Tibial nerve (tissue), 4 donors: ENCODE measurements at regions not wholly inside any gene's neighbourhood (a gene's known extent, or its start where the extent isn't known, plus 50 kb on each side); places are given as distances from the start of the nearest gene placed in this dataset.

Experiments
- CTCF ChIP-seq, 5 experiments: fragments of 200-600 bp in 3 of 5; fragments of 450-650 bp in 2 of 5; sonication (generic) in 3 of 5; IDR thresholded peaks; one replicate each; pipeline ENCODE4 v1.5.1; 2016 to 2019; ENCODE audit warnings: antibody characterized with exemption in 5 of 5, mild to moderate bottlenecking in 3 of 5, moderate library complexity in 2 of 5
- EP300 ChIP-seq, 2 donors: sonication (generic); formaldehyde crosslinking; IDR thresholded peaks; one replicate each; pipeline ENCODE4 v1.6.1; 2017; ENCODE audit warnings: antibody characterized with exemption in 2 of 2, mild to moderate bottlenecking in 1 of 2

GRCh38 chr15:55037071-55037470 is 159.7 kb downstream of the RSL24D1 start:
- TF ChIP-seq CTCF (IDR thresholded peaks at IDR 0.05), result no peak
- no peak for TF ChIP-seq EP300 (IDR thresholded peaks at IDR 0.05)
